ENCODE measurements at regions not wholly inside any gene's neighbourhood (a gene's known extent, or its start where the extent isn't known, plus 50 kb on each side); places are given as distances from the start of the nearest gene placed in this dataset.

GRCh38 chr4:38466401-38466800 lies 197.6 kb upstream of the KLF3 start:
- no peak for TF ChIP-seq POLR2A (IDR thresholded peaks at IDR 0.05; ENCODE audit: borderline replicate concordance, extremely low read depth, insufficient read depth, insufficient read length)
- TF ChIP-seq POLR2AphosphoS5 (IDR thresholded peaks at IDR 0.05; ENCODE audit: low read depth, low read length): no peak
- no peak for TF ChIP-seq EGR1 (IDR thresholded peaks at IDR 0.05; ENCODE audit: low read depth)
- no peak for TF ChIP-seq JUND (IDR thresholded peaks at IDR 0.05)
